DOHH2 (cell line): ENCODE measurements at regions not wholly inside any gene's neighbourhood (a gene's known extent, or its start where the extent isn't known, plus 50 kb on each side); places are given as distances from the start of the nearest gene placed in this dataset.

Experiments
- EZH2phosphoT487 ChIP-seq: fragments of 200-600 bp; sonication (generic); IDR thresholded peaks from 2 replicates; pipeline ENCODE4 v1.6.1; 2017; ENCODE audit warnings: borderline replicate concordance, mild to moderate bottlenecking, antibody characterized with exemption, low read length, moderate library complexity, mixed read lengths
- TF ChIP-seq, protein P1 (sequence below): fragments of 200-600 bp; sonication (generic); IDR thresholded peaks from one replicate; pipeline ENCODE4 v1.5.1; 2014; ENCODE audit warnings: antibody characterized with exemption, mild to moderate bottlenecking, low read depth, low read length; ENCODE audit not compliant: poor library complexity, severe bottlenecking

DNA sequence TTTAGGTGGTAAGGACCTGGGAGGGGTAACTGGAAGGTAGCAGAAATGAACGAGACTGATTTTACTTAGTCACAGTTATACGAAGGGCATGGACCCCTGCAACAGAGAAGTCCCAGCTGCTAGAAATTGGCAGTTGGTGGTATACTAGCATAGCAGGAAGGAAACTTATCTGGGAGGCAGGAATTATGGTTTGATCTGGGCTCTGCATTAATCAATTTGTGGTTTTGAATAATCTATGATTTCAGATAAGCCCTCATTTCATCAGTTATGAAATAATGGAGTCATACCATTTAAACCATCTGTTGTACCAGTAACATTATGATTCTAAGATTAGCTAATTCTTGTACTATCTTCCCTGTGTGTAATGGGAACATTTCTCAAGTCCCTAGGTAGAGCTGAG is 54.0 kb upstream of the TMEM229A start:
- TF ChIP-seq, protein P1, sequence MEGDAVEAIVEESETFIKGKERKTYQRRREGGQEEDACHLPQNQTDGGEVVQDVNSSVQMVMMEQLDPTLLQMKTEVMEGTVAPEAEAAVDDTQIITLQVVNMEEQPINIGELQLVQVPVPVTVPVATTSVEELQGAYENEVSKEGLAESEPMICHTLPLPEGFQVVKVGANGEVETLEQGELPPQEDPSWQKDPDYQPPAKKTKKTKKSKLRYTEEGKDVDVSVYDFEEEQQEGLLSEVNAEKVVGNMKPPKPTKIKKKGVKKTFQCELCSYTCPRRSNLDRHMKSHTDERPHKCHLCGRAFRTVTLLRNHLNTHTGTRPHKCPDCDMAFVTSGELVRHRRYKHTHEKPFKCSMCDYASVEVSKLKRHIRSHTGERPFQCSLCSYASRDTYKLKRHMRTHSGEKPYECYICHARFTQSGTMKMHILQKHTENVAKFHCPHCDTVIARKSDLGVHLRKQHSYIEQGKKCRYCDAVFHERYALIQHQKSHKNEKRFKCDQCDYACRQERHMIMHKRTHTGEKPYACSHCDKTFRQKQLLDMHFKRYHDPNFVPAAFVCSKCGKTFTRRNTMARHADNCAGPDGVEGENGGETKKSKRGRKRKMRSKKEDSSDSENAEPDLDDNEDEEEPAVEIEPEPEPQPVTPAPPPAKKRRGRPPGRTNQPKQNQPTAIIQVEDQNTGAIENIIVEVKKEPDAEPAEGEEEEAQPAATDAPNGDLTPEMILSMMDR, result no peak
- TF ChIP-seq EZH2phosphoT487, result no peak
